8988T (cell line): ENCODE measurements at regions not wholly inside any gene's neighbourhood (a gene's known extent, or its start where the extent isn't known, plus 50 kb on each side); places are given as distances from the start of the nearest gene placed in this dataset.
"Not testable (repeated sequence)": the region's sequence is repeated elsewhere in the genome, so short reads cannot be mapped to it uniquely, and the experiment has no call there.

ENCODE experiments used
- DNase-seq: peaks from one replicate; pipeline ENCODE4 v3.0.0; 2011

GRCh38 chr5:23727271-23727670 lies 219.9 kb downstream of the PRDM9 start:
- DNase-seq = no peak

- no peak for DNase-seq
Observed at GRCh38 chr5:23730023-23730422, 222.6 kb downstream of the PRDM9 start.

GRCh38 chr5:23740029-23740428 lies 232.6 kb downstream of the PRDM9 start:
- DNase-seq = no peak

- no peak for DNase-seq
Observed at GRCh38 chr5:23742701-23743100, 235.3 kb downstream of the PRDM9 start.

GRCh38 chr5:23755906-23756305 lies 248.5 kb downstream of the PRDM9 start:
- DNase-seq = no peak

GRCh38 chr5:23756779-23757178 lies 249.4 kb downstream of the PRDM9 start:
- DNase-seq = no peak

- no peak for DNase-seq
Observed at GRCh38 chr5:23763170-23763569, 255.8 kb downstream of the PRDM9 start.

GRCh38 chr5:23776684-23777083 lies 269.3 kb downstream of the PRDM9 start:
- DNase-seq = no peak

- DNase-seq = not testable (repeated sequence)
Observed at GRCh38 chr5:23800307-23800706, 292.9 kb downstream of the PRDM9 start.

GRCh38 chr5:23820765-23821471 lies 313.5 kb downstream of the PRDM9 start:
- DNase-seq = no peak

- no peak for DNase-seq
Observed at GRCh38 chr5:23823521-23823920, 316.1 kb downstream of the PRDM9 start.

GRCh38 chr5:23825196-23825595 lies 317.8 kb downstream of the PRDM9 start:
- no peak for DNase-seq

GRCh38 chr5:23840083-23840482 lies 332.7 kb downstream of the PRDM9 start:
- DNase-seq = no peak

GRCh38 chr5:23864786-23865185 lies 357.4 kb downstream of the PRDM9 start:
- no peak for DNase-seq

GRCh38 chr5:23877847-23878246 lies 370.4 kb downstream of the PRDM9 start:
- DNase-seq = no peak

GRCh38 chr5:23884405-23885031 lies 377.1 kb downstream of the PRDM9 start:
- DNase-seq = no peak

- no peak for DNase-seq
Observed at GRCh38 chr5:23893561-23893960, 386.2 kb downstream of the PRDM9 start.

- no peak for DNase-seq
Observed at GRCh38 chr5:23895614-23896013, 388.2 kb downstream of the PRDM9 start.

GRCh38 chr5:23930985-23931384 lies 423.6 kb downstream of the PRDM9 start:
- DNase-seq = no peak

GRCh38 chr5:23951261-23951928 lies 444.0 kb downstream of the PRDM9 start:
- DNase-seq = not testable (repeated sequence)

GRCh38 chr5:23963449-23963848 lies 456.0 kb downstream of the PRDM9 start:
- DNase-seq = no peak

- no peak for DNase-seq
Observed at GRCh38 chr5:23977365-23977764, 470.0 kb downstream of the PRDM9 start.

GRCh38 chr5:23977997-23978396 lies 470.6 kb downstream of the PRDM9 start:
- DNase-seq = no peak

GRCh38 chr5:23991406-23991805 lies 484.0 kb downstream of the PRDM9 start:
- DNase-seq = no peak
